ENCODE measurements at regions not wholly inside any gene's neighbourhood (a gene's known extent, or its start where the extent isn't known, plus 50 kb on each side); places are given as distances from the start of the nearest gene placed in this dataset.
"Not testable (repeated sequence)": the region's sequence is repeated elsewhere in the genome, so short reads cannot be mapped to it uniquely, and the experiment has no call there.

- DNase-seq (ENCODE audit: low spot score) = no peak
These were observed 1263.6 kb upstream of the GOT2 start for GRCh38 chr16:59997706-59998105.

DNA sequence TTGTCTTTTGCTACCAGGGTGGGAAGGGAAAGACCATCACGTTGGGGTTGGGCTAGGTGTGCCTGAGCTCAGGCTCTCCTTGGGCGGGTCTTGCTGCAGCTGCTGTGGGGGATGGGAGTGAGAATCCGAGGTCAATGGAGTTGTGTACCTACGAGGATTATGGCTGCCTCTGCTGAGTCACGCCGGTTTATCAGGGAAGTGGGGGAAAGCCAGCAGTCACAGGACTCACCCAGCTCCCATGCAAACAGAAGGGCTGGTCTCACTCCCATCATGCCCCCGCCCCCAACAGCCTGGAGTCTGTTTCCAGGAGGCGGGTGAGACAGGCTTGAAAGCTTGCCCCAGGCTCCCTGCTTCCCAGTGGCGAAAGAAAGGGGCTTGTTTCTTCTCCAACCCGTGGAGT, 1259.0 kb upstream of the GOT2 start:
- DNase-seq (ENCODE audit: low spot score) = no peak

DNA sequence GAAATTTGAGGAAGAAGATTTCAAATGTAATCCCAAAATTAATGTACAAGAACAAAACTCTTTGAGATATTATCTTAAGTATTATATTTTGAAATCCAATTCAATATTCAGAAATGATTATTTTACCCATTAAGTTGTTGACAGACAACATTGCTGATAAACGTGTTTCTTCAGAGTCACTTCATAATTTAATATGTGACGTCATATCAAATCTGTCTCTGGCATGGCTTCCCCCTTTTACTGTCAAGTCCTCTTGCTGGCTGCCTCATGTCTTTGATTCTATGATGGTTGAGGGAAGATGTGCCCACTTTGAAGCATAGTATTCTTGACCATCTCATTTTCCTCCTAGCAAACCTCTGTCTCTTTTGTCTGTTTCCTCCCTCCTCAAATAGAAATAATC, 1257.1 kb upstream of the GOT2 start:
- DNase-seq (ENCODE audit: low spot score) = no peak

GRCh38 chr16:59988591-59988990, 1254.5 kb upstream of the GOT2 start:
- DNase-seq (ENCODE audit: low spot score) = no peak

- no peak for DNase-seq (ENCODE audit: low spot score)
These were observed 1241.8 kb upstream of the GOT2 start for GRCh38 chr16:59975953-59976352.

DNA sequence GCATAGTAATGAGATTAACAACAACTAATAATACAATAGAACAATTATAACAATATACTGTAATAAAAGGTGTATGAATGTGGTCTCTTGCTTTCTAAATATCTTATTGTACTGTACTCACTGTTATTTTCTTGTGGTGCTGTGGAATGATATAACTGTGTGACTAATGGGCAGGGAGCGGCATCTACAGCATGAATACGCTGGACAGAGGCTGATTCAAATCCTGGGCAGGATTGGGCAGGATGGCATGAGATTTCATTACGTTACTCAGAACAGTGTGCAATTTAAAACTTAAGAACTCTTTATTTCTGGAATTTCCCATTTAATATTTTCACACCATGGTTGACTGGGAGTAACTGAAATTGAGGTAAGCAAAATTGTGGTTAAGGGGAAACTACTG, 1239.8 kb upstream of the GOT2 start:
- DNase-seq (ENCODE audit: low spot score) = peak; percentile 11

GRCh38 chr16:59971264-59971663, 1237.1 kb upstream of the GOT2 start:
- DNase-seq (ENCODE audit: low spot score) = no peak

- DNase-seq (ENCODE audit: low spot score) = no peak
These were observed 1230.3 kb upstream of the GOT2 start for GRCh38 chr16:59964232-59964924.

- DNase-seq (ENCODE audit: low spot score) = no peak
These were observed 1225.2 kb upstream of the GOT2 start for GRCh38 chr16:59959311-59959710.

- DNase-seq (ENCODE audit: low spot score) = peak; percentile 9
These were observed 1216.3 kb upstream of the GOT2 start for GRCh38 chr16:59950431-59950830.

DNA sequence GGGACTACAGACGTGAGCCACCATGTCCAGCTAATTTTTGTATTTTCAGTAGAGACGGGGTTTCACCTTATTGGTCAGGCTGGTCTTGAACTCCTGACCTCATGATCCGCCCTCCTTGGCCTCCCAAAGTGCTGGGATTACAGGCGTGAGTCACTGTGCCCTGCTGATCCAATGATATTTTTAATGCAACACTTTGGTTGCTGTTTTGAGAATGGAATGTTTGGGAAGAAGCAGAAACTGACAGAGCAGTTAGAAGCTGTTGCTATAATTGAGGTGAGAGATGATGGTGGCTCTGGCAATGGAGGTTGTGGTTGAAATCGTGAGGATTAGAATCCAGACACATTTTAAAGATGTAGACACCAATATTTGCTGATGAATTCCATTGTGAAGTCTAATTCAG, 1209.9 kb upstream of the GOT2 start:
- not testable (repeated sequence) for DNase-seq (ENCODE audit: low spot score)

DNA sequence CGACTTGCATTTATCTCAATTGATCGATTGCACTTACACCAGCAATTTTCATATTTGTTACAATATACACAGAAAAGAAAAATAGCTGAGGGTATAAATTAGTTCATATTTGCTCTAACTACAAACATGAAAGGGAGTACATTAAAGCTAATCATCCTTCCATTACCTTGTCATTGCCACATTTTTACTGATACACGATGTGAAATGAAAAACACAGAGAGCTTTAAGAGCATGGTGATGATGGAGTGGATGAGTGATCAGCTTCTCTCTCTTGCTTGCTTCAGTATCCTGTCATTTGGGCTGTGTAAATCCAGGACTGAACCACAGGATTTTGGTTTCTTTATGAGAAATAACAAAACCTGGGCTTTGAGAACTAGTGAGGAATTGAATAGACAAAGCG, 1207.5 kb upstream of the GOT2 start:
- no peak for DNase-seq (ENCODE audit: low spot score)

DNA sequence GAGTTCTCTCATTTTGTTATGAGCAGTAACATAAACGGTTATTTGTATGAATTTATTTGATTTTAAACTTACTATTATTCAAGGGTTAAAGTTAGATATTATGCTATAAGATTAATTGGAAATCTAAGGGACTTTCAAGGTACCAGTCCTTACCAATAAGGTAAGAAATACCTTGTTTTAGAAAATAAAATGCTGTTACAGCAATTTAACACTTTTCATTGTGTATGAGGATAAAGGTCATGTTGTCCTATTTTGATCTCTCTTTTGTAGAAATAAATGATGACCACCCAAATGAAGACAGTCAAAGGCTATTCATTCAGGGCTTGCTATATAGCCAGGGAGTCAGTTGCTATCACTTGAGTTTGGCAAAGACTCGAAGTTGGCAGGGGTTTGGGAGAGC, 1185.9 kb upstream of the GOT2 start:
- DNase-seq (ENCODE audit: low spot score) = no peak

DNA sequence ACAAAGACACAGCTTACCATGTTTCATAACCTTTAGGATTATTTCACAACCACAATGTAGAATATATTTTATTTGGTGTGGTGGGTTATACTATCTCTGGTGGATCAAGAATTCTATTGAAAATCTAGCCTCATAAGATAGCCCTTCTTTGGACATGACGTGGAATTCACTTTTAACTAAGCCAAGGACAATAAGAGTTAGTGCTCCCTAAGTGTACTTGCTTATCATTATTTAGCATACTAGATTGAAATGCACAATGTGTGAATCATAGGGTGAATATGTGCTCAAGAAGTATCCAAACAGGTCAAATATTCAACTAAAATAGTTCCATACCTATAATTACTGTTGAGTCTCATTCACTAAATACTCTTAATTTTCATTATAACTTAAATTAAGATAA, 1179.5 kb upstream of the GOT2 start:
- no peak for DNase-seq (ENCODE audit: low spot score)

DNA sequence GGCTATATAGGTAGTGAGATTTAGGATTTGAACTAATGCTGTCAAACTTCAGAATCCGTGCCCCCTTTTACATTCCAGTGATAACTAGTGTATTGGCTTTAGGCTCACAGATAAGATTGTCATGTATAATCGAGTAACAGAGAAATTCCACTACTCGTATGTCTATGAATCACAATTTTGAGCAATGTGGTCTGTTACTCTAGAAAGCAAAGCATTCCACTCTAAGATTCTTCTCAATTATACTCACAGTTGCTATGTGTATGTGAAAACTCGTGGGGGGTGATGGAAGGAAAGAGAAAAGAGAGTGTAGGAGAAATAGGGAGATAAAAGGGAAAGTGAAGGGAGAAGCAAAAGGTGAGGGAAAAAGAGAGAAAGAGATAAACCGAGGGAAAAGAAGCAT, 1175.1 kb upstream of the GOT2 start:
- DNase-seq (ENCODE audit: low spot score) = peak; percentile 24

DNA sequence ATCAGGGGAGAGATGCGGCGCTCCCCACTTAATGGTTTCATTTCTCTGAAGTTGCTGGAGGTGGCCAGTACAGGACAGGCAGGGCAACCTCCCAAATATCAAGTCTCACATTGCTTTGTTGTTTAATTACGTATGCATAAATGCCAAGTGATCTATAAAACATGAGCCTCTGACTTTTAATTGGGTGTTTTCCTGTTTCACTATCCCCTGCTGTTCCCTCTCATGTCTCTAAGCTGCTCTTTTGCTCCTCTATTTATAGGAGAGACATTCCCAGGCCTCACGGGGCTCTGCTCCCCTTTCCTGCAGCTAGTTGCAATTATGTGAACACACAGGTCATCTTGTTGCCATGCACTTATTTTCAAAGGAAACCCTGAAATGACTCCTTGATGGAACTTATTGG, 1173.5 kb upstream of the GOT2 start:
- no peak for DNase-seq (ENCODE audit: low spot score)

GRCh38 chr16:59905606-59906005, 1171.5 kb upstream of the GOT2 start:
- peak; percentile 10 for DNase-seq (ENCODE audit: low spot score)

- DNase-seq (ENCODE audit: low spot score) = no peak
These were observed 1171.0 kb upstream of the GOT2 start for GRCh38 chr16:59905131-59905530.

DNA sequence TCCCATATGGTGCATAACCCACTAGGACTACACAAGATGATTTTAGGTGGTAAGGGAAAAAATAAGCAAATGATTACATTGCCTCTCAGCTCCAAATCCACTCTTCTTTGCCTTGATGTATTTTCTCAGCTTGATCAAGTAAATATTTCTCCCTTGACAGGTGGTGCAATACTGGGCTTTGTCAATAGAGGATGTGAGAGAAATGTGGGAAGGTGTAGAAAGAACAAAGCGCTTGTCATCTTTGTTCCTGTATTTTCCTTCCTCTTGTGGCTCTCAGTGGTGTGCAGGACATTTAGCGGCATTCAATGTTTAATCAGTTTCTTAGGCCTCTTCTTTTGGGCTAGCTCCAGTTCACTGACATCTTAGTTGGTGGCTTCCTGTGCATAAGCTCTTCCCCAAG, 1165.8 kb upstream of the GOT2 start:
- no peak for DNase-seq (ENCODE audit: low spot score)

- DNase-seq (ENCODE audit: low spot score) = no peak
These were observed 1158.3 kb upstream of the GOT2 start for GRCh38 chr16:59892376-59892775.

GRCh38 chr16:59887856-59888255, 1153.7 kb upstream of the GOT2 start:
- no peak for DNase-seq (ENCODE audit: low spot score)

DNA sequence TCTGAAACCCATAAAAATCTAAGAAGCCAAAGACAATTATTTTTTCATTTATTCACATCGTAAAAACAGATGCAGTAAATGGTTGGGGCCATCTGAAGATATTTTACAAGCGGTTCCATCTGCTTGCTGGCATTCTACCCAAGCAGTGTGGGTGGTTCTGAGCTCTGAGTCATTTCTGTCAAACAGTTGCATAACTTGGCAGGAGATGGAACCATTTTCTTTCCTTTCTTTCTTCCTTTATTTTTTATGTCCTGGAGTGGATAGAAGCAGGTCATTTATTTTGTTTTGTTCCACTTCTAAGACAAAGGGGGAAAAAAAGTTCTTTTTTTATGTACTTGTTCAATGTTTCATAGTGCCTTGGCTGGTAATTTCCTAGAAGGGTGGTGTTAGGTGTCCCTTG, 1151.9 kb upstream of the GOT2 start:
- peak; percentile 62 for DNase-seq (ENCODE audit: low spot score)

DNA sequence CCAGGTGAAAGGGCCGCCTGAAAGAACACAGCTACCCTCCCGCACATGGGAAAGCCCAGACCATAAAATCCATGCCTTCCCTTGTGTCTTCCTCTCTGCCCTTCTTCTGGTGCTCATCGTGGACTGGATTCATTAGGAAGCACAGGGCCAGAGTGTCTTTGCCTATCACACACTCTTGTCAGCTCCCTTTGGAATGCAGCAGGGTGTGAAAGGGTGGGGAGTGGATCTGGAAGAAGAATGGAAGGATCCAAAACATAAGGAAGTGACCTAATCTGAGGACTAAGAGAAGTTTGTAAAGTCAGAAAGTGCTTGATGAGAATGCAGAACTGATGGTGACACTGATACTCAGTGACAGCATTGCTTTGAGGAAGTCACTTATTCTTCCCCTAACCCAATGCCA, 1147.3 kb upstream of the GOT2 start:
- DNase-seq (ENCODE audit: low spot score) = no peak

DNA sequence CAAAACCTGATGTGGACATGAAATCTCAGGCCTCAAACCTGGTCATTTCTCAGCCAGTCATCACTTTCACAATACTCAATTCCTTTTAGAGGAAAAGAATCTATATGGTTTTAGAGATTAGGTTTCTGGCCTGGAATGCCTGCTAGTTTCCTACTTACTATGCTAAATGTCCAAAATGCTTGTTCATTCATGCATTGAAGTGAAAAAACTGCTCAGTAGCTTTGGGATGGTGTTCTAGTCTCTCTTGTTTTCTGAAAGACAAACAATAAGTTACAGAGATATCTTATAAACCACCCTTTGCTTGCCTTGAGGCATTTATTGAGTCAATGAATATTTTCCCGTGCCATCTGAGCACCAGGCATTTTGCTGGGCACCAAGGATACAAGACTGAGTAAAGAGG, 1146.5 kb upstream of the GOT2 start:
- no peak for DNase-seq (ENCODE audit: low spot score)

DNA sequence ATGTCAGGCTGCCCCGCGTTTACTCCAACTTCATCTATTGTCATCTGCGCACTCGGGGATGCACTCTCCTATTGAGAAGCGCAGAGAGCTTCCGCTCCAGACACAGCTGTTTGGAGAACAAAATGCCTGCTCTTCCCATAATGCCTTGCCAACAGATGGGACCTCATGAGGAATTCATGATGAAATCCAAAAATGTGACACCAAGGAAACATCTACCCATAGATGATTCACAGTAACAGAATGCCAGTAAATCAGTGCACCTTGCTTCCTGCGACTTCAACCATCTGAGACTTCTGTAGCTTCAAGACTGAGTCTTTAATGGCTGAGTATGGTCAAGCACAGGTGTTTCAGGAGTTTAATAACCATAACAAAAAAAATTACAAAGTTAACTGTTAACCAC, 1144.9 kb upstream of the GOT2 start:
- DNase-seq (ENCODE audit: low spot score) = no peak
